Central memory CD8-positive, alpha-beta T cell (primary cell): ENCODE measurements at regions not wholly inside any gene's neighbourhood (a gene's known extent, or its start where the extent isn't known, plus 50 kb on each side); places are given as distances from the start of the nearest gene placed in this dataset.
"Not testable (repeated sequence)": the region's sequence is repeated elsewhere in the genome, so short reads cannot be mapped to it uniquely, and the experiment has no call there.

Source experiments
- ATAC-seq: fragments of 150-1000 bp; cut with Tn5 transposase; replicated peaks from 2 replicates; pipeline ENCODE4 v1.10.0; 2022; ENCODE audit warnings: mild to moderate bottlenecking, moderate FRiP score, moderate number of reproducible peaks; ENCODE audit not compliant: poor library complexity, severe bottlenecking; ENCODE audit errors: extremely low read depth
- DNase-seq, 2 donors: peaks; one replicate each; pipeline ENCODE4 v3.0.0; 2021; ENCODE audit warnings: low spot score in 2 of 2
- H3K27ac Mint-ChIP-seq: one replicate; pipeline ENCODE4 v1.8.0; 2022; ENCODE audit warnings: low read depth, mild to moderate bottlenecking, moderate library complexity, mixed read lengths
- H3K27me3 Mint-ChIP-seq: one replicate; pipeline ENCODE4 v1.8.0; 2022; ENCODE audit warnings: mixed read lengths
- H3K36me3 Mint-ChIP-seq: one replicate; pipeline ENCODE4 v1.8.0; 2022; ENCODE audit warnings: mild to moderate bottlenecking, moderate library complexity, mixed read lengths; ENCODE audit not compliant: insufficient read depth
- H3K4me1 Mint-ChIP-seq: one replicate; pipeline ENCODE4 v1.8.0; 2022; ENCODE audit warnings: mixed read lengths
- H3K4me3 Mint-ChIP-seq: one replicate; pipeline ENCODE4 v1.8.0; 2022; ENCODE audit warnings: mild to moderate bottlenecking, moderate library complexity, mixed read lengths
- H3K9me3 Mint-ChIP-seq: one replicate; pipeline ENCODE4 v1.8.0; 2022; ENCODE audit warnings: mixed read lengths

DNA sequence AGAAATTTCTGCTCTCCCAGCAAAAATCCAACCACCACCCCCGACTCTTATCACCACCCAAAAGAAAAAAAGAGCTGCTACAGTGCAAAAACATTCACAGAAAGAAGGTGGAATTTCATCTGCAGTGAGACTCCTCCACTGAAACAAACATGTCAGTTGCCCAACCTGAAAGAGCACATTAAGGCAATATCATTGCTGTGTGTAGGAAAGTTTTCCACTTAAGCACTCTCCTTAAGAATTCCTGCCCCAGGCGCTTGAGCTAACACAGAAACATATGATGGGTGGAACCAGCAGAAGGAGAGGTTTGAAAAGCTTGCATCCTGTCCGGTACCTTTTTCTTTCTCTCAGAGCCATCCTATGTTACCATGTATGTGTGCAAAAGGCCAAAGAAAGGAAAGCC is 200.8 kb upstream of the GADL1 start:
- Mint-ChIP-seq H3K27me3 (no peaks in the 10 kb centered on the region), H3K4me1 (no peaks in the 10 kb centered on the region), H3K36me3 (no peaks in the 10 kb centered on the region), H3K27ac (no peak overlapping the region), H3K4me3 (no peak overlapping the region), H3K9me3 (no peaks in the 10 kb centered on the region)
- no peak for ATAC-seq
- no peak for DNase-seq

DNA sequence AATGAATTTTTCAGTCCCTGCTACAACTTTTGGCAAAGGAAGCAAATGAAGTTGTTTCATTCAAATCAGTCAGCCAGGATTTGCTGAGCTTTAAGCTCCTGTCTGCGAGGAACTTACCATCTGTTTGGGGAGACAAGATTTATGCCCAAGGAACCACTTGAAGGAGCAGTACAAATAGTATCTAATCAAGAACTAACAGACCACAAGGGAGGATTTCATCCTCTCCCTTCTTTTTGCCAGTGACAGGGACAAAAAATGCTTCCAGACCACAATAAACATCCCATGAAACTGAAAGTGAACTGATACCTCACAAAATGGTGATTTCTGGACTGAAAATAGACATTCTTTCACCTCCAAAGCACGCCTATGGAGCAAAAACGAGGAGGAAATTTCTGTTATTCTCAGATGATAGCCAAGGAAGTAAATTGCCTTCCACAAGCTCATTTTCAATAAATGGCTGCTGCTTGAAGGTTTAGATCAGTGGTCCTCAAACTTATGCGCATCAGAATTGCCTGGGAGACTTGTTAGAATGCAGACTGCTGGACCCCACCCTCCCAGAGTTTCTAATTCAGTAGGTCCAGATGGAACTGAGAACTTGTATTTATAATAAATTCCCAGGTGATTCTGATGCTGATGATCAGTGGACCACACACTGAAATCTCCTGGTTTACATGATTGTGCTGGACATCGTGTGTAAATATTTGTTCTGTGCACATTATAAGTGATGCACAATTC is 202.4 kb upstream of the GADL1 start:
- Mint-ChIP-seq H3K36me3 (no peaks in the 10 kb centered on the region), H3K4me1 (no peaks in the 10 kb centered on the region), H3K27ac (no peak overlapping the region), H3K4me3 (no peak overlapping the region), H3K9me3 (peaks cover 3% of the 10 kb centered on the region), H3K27me3 (no peaks in the 10 kb centered on the region)
- no peak for ATAC-seq
- DNase-seq = no peak

DNA sequence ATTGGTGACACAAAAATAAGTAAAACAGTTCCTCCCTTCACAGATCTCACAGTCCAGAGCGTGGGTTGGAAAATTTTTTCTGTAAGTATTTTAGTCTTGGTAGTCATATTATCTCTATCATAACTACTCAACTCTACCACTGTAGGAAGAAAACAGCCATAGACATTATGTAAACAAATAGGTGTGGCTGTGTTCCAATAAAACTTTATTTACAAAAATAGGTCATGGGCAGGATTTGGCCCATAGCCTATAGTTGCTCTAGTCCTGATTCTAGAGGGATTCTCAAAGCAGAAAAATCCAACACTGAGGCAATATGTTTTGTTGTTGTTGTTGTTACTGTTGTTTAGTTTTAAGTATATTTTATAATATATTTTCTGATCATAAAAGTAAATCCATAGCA is 206.1 kb upstream of the GADL1 start:
- Mint-ChIP-seq H3K27ac (no peak overlapping the region), H3K36me3 (no peaks in the 10 kb centered on the region), H3K4me1 (no peaks in the 10 kb centered on the region), H3K4me3 (no peak overlapping the region), H3K9me3 (peaks cover 8% of the 10 kb centered on the region), H3K27me3 (no peaks in the 10 kb centered on the region)
- DNase-seq (no peak), ATAC-seq (no peak)

DNA sequence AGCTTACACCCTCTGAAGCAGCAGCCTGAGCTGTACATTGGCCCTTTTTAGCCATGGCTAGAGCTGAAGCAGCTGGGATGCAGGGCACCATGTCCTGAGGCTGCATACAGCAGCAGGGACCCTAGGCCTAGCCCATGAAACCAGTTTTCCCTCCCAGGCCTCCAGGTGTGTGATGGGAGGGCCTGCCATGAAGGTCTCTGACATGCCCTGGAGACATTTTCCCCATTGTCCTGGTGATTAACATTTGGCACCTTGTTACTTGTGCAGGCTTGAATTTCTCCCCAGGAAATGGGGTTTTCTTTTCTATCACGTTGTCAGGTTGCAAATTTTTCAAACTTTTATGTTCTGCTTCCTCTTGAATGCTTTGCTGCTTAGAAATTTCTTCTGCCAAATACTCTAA is 206.8 kb upstream of the GADL1 start:
- DNase-seq, H3K4me1 Mint-ChIP-seq, H3K9me3 Mint-ChIP-seq, H3K36me3 Mint-ChIP-seq, H3K4me3 Mint-ChIP-seq, ATAC-seq, H3K27me3 Mint-ChIP-seq, H3K27ac Mint-ChIP-seq: not testable (repeated sequence)

DNA sequence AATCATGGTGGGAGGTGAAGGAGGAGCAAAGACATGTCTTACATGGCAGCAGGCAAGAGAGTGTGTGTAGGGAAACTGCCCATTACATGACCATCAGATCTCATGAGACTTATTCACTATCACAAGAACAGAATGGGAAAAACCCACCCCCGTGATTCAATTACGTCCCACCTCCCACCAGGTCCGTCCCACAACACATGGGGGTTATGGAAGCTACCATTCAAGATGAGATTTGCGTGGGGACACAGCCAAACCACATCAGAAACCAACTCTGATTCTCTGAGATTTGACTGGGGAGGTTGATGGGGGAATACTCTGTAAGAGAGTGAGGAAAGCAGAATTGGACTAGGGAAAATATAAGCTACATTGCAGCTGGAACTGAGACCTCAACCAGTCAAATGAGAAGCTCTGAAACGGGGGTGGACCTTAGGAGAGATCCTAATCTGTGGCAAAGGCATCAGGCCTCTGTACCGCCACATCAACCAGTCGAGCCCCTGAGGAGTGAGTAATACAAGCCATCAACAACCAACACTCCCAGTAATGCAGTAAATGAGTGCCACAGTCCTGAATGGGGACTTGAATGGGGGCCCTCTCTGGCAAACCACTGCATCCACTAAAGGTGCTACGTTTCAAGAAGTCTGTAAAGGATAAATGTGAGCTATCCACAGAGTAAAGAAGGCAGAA is 207.9 kb upstream of the GADL1 start:
- Mint-ChIP-seq H3K4me1 (no peaks in the 10 kb centered on the region), H3K27me3 (no peaks in the 10 kb centered on the region), H3K36me3 (no peaks in the 10 kb centered on the region), H3K4me3 (no peak overlapping the region), H3K27ac (no peak overlapping the region), H3K9me3 (peaks cover 8% of the 10 kb centered on the region)
- ATAC-seq (no peak), DNase-seq (no peak)

DNA sequence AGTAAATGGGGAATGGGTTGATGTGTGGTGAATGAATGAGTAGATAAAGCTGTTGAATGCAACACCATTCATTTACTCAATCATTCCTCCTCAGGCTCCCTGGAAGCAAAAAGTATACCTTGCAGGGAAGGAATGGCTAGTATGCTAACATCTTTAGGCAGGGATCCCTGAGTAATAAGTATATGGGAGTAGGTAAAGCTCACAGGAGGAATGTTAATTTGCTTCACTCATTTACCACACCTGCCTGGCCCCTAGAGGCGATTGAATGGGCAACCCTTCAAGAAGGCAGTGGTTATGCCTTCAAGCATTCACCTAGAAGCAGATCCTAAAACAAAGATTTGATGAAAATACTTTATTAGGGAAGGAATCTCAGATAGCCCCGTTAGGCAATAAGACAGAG is 208.7 kb upstream of the GADL1 start:
- no peak for ATAC-seq
- no peak overlapping the region for H3K27ac Mint-ChIP-seq
- no peaks in the 10 kb centered on the region for H3K4me1 Mint-ChIP-seq
- DNase-seq = no peak
- no peak overlapping the region for H3K4me3 Mint-ChIP-seq
- H3K36me3 Mint-ChIP-seq = no peaks in the 10 kb centered on the region
- no peaks in the 10 kb centered on the region for H3K27me3 Mint-ChIP-seq
- H3K9me3 Mint-ChIP-seq = peaks cover 8% of the 10 kb centered on the region

DNA sequence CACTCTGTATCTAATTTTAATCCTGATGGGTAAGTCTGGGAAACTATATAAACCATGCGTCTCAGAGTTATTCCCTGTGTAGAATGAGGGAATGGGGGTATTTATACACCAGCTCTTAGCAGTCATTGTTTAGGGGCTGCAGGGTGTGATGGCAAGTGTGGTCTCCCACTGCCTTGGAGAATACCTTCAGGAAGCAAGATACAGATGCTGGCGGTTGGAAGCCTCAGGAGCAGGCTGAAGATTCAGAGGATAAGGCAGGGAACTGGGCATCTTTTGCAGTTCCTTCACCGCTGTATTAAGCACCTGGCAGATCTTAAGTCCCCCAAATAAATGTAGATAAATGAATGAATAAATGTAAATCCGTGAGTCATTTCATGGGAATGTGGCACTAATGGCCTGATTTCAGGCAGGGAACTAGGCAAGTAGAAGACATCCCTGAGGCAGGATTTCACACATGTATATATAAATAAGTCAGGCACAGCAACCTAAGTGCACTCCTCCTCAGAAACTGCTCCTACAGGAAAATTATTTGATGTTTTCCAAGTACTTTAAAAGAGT is 209.2 kb upstream of the GADL1 start:
- DNase-seq (no peak), ATAC-seq (no peak)
- Mint-ChIP-seq H3K9me3 (peaks cover 8% of the 10 kb centered on the region), H3K4me3 (no peak overlapping the region), H3K36me3 (no peaks in the 10 kb centered on the region), H3K27ac (no peak overlapping the region), H3K27me3 (no peaks in the 10 kb centered on the region), H3K4me1 (no peaks in the 10 kb centered on the region)

DNA sequence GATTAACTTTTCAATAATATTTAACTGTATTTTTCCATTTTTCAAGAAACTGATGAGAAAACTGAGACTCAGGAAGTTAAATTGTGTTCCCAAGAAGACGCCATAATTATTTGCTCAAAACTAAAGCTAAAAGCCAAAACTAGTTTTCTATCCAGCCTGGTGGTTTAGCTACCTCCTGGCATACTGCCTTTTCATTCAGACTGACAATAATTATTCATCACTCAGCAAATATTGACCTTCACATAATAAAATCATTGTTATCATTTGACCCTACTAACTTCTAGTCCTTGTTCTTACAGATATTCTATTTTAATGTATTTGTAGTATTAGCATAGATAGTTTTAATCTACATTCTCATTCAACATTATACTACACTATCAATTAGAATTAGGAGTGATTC is 210.6 kb upstream of the GADL1 start:
- Mint-ChIP-seq H3K9me3 (peaks cover 8% of the 10 kb centered on the region), H3K4me3 (no peak overlapping the region), H3K36me3 (no peaks in the 10 kb centered on the region), H3K4me1 (no peaks in the 10 kb centered on the region), H3K27me3 (no peaks in the 10 kb centered on the region), H3K27ac (no peak overlapping the region)
- DNase-seq (no peak), ATAC-seq (no peak)

DNA sequence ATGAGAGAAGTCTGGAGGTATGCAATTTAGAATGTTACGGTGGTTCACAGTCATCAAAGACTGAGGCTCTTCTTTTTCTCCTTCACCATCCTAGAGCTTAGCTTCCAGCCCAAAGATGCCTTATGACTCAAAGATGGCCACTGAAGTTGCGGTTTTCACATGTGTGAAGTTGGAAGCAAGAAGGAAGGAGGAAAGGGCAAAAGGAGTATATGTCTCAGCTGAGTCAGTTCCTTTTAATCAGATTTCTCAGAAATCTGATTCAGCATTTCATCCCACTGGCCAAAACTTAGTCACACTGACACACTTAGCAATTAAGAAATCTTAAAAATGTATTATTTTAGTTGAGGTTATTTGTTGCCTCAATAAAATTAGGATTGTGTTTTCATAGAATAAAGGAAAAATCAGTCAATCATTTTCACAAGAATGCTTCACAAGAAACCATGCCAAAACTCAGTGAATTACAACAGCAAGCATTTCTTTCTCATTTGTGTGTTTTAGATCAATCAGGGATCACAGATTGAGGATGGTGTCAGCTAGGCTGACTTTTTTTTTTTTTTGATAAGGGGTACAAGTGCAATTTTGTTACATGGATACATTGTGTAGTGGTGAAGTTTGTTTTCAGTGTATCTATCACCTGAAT is 211.1 kb upstream of the GADL1 start:
- DNase-seq (no peak), ATAC-seq (no peak)
- Mint-ChIP-seq H3K36me3 (no peaks in the 10 kb centered on the region), H3K4me3 (no peak overlapping the region), H3K4me1 (no peaks in the 10 kb centered on the region), H3K27me3 (no peaks in the 10 kb centered on the region), H3K27ac (no peak overlapping the region), H3K9me3 (peaks cover 8% of the 10 kb centered on the region)

DNA sequence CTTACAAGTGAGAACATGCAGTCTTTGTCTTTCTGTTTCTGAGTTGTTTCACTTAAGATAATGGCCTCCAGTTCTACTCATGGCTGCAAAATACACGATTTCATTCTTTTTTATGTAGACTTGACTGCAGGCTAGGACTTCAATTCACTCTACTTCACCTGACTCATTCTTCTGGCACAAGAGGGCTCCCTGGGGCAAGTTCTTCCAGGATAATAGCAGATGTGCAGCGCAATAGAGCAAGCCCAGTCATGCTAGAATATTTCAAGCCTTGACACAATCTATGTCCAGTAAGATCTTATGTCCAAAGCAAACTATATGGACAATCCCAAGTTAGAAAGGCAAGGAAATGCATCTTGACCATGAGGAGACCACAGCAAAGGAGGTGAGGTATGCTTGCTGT is 211.7 kb upstream of the GADL1 start:
- no peak overlapping the region for H3K27ac Mint-ChIP-seq
- no peak for ATAC-seq
- H3K4me1 Mint-ChIP-seq = no peaks in the 10 kb centered on the region
- H3K27me3 Mint-ChIP-seq = no peaks in the 10 kb centered on the region
- H3K36me3 Mint-ChIP-seq = no peaks in the 10 kb centered on the region
- no peak for DNase-seq
- no peak overlapping the region for H3K4me3 Mint-ChIP-seq
- H3K9me3 Mint-ChIP-seq = peaks cover 8% of the 10 kb centered on the region

DNA sequence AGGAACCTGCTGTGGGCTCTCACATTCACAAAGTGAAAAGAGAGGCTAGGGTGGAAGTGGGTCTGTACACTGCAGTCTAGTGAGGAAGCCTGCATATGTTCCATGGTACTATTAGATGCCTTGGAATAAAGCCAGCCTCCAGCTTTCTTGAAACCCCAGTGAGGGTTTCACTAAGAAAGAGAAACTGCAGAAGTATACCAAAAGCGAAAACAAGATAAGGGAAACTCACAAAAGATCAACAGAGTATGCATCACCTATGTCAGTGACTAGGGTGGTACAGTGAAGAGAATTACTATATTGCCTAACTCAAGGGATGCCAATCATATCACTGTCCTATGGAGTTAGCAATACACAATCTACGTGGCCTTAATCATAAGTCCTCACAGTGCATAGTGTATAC is 212.5 kb upstream of the GADL1 start:
- Mint-ChIP-seq H3K27me3 (no peaks in the 10 kb centered on the region), H3K4me1 (no peaks in the 10 kb centered on the region), H3K36me3 (no peaks in the 10 kb centered on the region), H3K9me3 (peaks cover 4% of the 10 kb centered on the region), H3K4me3 (no peak overlapping the region), H3K27ac (no peak overlapping the region)
- DNase-seq = no peak
- ATAC-seq = no peak

DNA sequence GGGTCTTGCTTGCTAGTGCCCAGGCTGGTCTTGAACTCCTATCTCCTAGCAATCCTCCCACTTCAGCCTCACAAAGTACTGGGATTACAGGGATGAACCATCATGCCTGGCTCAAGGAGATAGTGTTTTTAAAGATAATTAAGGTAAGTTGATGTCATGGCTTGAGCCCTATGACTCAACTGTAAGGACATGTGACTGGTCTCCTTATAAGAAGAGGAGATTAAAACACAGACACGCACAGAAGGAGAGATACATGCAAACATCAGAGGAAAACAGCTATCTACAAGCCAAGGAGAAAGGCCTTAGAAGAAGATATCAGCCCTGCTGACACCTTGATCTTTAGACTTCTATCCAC is 220.4 kb upstream of the GADL1 start:
- H3K4me3 Mint-ChIP-seq = no peak overlapping the region
- no peaks in the 10 kb centered on the region for H3K9me3 Mint-ChIP-seq
- H3K4me1 Mint-ChIP-seq = no peaks in the 10 kb centered on the region
- no peak overlapping the region for H3K27ac Mint-ChIP-seq
- peaks cover 2% of the 10 kb centered on the region for H3K36me3 Mint-ChIP-seq
- no peak for DNase-seq
- no peaks in the 10 kb centered on the region for H3K27me3 Mint-ChIP-seq
- no peak for ATAC-seq

DNA sequence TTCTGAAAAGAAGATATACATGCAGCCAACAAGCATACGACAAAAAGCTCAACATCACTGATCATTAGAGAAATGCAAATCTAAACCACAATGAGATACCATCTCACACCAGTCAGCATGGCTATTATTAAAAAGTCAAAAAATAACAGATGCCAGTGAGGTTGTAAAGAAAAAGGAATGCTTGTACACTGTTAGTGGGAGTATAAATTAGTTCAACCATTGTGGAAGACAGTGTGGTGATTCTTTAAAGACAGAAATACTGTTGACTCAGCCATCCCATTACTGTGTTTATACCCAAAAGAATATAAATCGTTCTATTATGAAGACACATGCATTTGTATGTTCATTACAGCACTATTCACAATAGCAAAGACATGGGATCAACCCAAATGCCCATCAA is 221.1 kb upstream of the GADL1 start:
- ATAC-seq, H3K27ac Mint-ChIP-seq, H3K9me3 Mint-ChIP-seq, H3K36me3 Mint-ChIP-seq, H3K4me1 Mint-ChIP-seq, DNase-seq, H3K4me3 Mint-ChIP-seq, H3K27me3 Mint-ChIP-seq: not testable (repeated sequence)
